ENCODE measurements at regions not wholly inside any gene's neighbourhood (a gene's known extent, or its start where the extent isn't known, plus 50 kb on each side); places are given as distances from the start of the nearest gene placed in this dataset.

GRCh38 chr2:175402571-175402970 is 221.1 kb upstream of the ATP5MC3 start:
- TF ChIP-seq CBX5 (IDR thresholded peaks at IDR 0.05; ENCODE audit: low read depth, low read length) (no peak), EZH2 (IDR thresholded peaks at IDR 0.05; ENCODE audit: low read depth, low read length, severe bottlenecking) (no peak), RAD21 (IDR thresholded peaks at IDR 0.05 in 1 of 2, conservative IDR thresholded peaks at IDR 0.05 in 1 of 2; ENCODE audit: low read depth in 2 of 2, low read length in 2 of 2) (no peak), POLR2AphosphoS5 (IDR thresholded peaks at IDR 0.05; ENCODE audit: low read depth, low read length) (no peak), CEBPB (IDR thresholded peaks at IDR 0.05; ENCODE audit: low read depth, low read length) (no peak), PHF8 (conservative IDR thresholded peaks at IDR 0.05; ENCODE audit: low read depth, low read length) (no peak), CBX8 (IDR thresholded peaks at IDR 0.05; ENCODE audit: borderline replicate concordance, low read depth, low read length) (no peak), POLR2A (IDR thresholded peaks at IDR 0.05; ENCODE audit: control extremely low read depth in 1 of 2, low read depth in 2 of 2, low read length in 2 of 2) (no peak), RBBP5 (IDR thresholded peaks at IDR 0.05; ENCODE audit: borderline replicate concordance, low read depth, low read length) (no peak), TEAD4 (IDR thresholded peaks at IDR 0.05; ENCODE audit: low read depth, low read length) (no peak)
- TF ChIP-seq, protein P1, sequence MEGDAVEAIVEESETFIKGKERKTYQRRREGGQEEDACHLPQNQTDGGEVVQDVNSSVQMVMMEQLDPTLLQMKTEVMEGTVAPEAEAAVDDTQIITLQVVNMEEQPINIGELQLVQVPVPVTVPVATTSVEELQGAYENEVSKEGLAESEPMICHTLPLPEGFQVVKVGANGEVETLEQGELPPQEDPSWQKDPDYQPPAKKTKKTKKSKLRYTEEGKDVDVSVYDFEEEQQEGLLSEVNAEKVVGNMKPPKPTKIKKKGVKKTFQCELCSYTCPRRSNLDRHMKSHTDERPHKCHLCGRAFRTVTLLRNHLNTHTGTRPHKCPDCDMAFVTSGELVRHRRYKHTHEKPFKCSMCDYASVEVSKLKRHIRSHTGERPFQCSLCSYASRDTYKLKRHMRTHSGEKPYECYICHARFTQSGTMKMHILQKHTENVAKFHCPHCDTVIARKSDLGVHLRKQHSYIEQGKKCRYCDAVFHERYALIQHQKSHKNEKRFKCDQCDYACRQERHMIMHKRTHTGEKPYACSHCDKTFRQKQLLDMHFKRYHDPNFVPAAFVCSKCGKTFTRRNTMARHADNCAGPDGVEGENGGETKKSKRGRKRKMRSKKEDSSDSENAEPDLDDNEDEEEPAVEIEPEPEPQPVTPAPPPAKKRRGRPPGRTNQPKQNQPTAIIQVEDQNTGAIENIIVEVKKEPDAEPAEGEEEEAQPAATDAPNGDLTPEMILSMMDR (IDR thresholded peaks at IDR 0.05; ENCODE audit: control extremely low read depth in 1 of 3, insufficient read depth in 1 of 3, low read depth in 1 of 3, low read length in 3 of 3) = no peak
- TF ChIP-seq, protein P2, sequence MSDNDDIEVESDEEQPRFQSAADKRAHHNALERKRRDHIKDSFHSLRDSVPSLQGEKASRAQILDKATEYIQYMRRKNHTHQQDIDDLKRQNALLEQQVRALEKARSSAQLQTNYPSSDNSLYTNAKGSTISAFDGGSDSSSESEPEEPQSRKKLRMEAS (IDR thresholded peaks at IDR 0.05) = no peak

All from H1 (cell line).